Nephron progenitor cell (in vitro differentiated cells): ENCODE measurements at regions not wholly inside any gene's neighbourhood (a gene's known extent, or its start where the extent isn't known, plus 50 kb on each side); places are given as distances from the start of the nearest gene placed in this dataset.

ENCODE experiments used
- DNase-seq: peaks from one replicate; pipeline ENCODE4 v3.0.0; 2021
- H3K27ac Mint-ChIP-seq: 2 replicates; pipeline ENCODE4 v1.8.0; 2021; ENCODE audit warnings: mild to moderate bottlenecking, moderate library complexity, mixed read lengths
- H3K27me3 Mint-ChIP-seq: 2 replicates; pipeline ENCODE4 v1.8.0; 2021; ENCODE audit warnings: mild to moderate bottlenecking, low read depth, mixed read lengths; ENCODE audit not compliant: poor library complexity
- H3K36me3 Mint-ChIP-seq: 2 replicates; pipeline ENCODE4 v1.8.0; 2021; ENCODE audit warnings: low read depth, mixed read lengths
- H3K4me1 Mint-ChIP-seq: 2 replicates; pipeline ENCODE4 v1.8.0; 2021; ENCODE audit warnings: mixed read lengths
- H3K4me3 Mint-ChIP-seq: 2 replicates; pipeline ENCODE4 v1.8.0; 2021; ENCODE audit warnings: mild to moderate bottlenecking, moderate library complexity, mixed read lengths
- H3K9me3 Mint-ChIP-seq: 2 replicates; pipeline ENCODE4 v1.8.0; 2021; ENCODE audit warnings: mild to moderate bottlenecking, moderate library complexity, mixed read lengths
- TF ChIP-seq, protein P1 (sequence below): fragments of 200-600 bp; sonication (generic); IDR thresholded peaks from 2 replicates; pipeline ENCODE4 v1.5.0; 2021; ENCODE audit warnings: antibody characterized with exemption

- Mint-ChIP-seq H3K4me3 (no peak overlapping the region), H3K36me3 (no peaks in the 10 kb centered on the region), H3K27me3 (peaks cover 4% of the 10 kb centered on the region), H3K27ac (no peak overlapping the region), H3K4me1 (no peaks in the 10 kb centered on the region), H3K9me3 (peaks cover 8% of the 10 kb centered on the region)
- TF ChIP-seq, protein P1, sequence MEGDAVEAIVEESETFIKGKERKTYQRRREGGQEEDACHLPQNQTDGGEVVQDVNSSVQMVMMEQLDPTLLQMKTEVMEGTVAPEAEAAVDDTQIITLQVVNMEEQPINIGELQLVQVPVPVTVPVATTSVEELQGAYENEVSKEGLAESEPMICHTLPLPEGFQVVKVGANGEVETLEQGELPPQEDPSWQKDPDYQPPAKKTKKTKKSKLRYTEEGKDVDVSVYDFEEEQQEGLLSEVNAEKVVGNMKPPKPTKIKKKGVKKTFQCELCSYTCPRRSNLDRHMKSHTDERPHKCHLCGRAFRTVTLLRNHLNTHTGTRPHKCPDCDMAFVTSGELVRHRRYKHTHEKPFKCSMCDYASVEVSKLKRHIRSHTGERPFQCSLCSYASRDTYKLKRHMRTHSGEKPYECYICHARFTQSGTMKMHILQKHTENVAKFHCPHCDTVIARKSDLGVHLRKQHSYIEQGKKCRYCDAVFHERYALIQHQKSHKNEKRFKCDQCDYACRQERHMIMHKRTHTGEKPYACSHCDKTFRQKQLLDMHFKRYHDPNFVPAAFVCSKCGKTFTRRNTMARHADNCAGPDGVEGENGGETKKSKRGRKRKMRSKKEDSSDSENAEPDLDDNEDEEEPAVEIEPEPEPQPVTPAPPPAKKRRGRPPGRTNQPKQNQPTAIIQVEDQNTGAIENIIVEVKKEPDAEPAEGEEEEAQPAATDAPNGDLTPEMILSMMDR, result no peak
- no peak for DNase-seq
These were observed 97.7 kb downstream of the CRYAA start for GRCh38 chr21:43266534-43266933.

DNA sequence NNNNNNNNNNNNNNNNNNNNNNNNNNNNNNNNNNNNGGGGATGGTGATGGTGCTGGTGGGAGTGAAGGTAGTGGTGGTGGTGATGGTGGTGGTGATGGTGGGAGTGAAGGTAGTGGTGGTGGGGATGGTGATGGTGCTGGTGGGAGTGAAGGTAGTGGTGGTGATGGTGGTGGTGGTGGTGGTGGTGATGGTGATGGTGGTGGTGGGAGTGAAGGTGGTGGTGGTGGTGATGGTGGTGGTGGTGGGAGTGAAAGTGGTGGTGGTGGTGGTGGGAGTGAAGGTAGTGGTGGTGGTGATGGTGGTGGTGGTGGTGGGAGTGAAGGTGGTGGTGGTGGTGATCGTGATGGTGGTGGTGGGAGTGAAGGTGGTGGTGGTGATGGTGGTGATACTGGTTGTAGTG lies 93.6 kb downstream of the CRYAA start:
- no peak overlapping the region for H3K4me3 Mint-ChIP-seq
- peaks cover 4% of the 10 kb centered on the region for H3K27me3 Mint-ChIP-seq
- H3K4me1 Mint-ChIP-seq, result no peaks in the 10 kb centered on the region
- no peak for DNase-seq
- H3K36me3 Mint-ChIP-seq, result no peaks in the 10 kb centered on the region
- H3K9me3 Mint-ChIP-seq, result peaks cover 8% of the 10 kb centered on the region
- TF ChIP-seq, protein P1, result no peak
- no peak overlapping the region for H3K27ac Mint-ChIP-seq
